Osteoblast (primary cell): ENCODE measurements at regions not wholly inside any gene's neighbourhood (a gene's known extent, or its start where the extent isn't known, plus 50 kb on each side); places are given as distances from the start of the nearest gene placed in this dataset.

Experiments used
- DNase-seq: peaks from one replicate; pipeline ENCODE4 v3.0.0; 2011; ENCODE audit warnings: low spot score, mixed read lengths; ENCODE audit not compliant: insufficient read length; ENCODE audit errors: missing footprints
- H2AFZ ChIP-seq: 2 replicates; pipeline ENCODE4 v1.6.0; 2011; ENCODE audit warnings: mild to moderate bottlenecking, low read length
- H3K27ac ChIP-seq: 2 replicates; pipeline ENCODE4 v1.5.1; 2011; ENCODE audit warnings: mild to moderate bottlenecking, low read depth, low read length, moderate library complexity
- H3K27me3 ChIP-seq: 2 replicates; pipeline ENCODE4 v1.6.0; 2012; ENCODE audit warnings: mild to moderate bottlenecking, control low read depth, inconsistent platforms, low read length, moderate library complexity; ENCODE audit not compliant: insufficient read depth
- H3K36me3 ChIP-seq: 2 replicates; pipeline ENCODE4 v1.5.1; 2011; ENCODE audit warnings: mild to moderate bottlenecking, low read length, control low read depth, moderate library complexity; ENCODE audit not compliant: insufficient read depth
- H3K4me1 ChIP-seq: 2 replicates; pipeline ENCODE4 v1.5.1; 2011; ENCODE audit warnings: mild to moderate bottlenecking, low read length, control low read depth, moderate library complexity; ENCODE audit not compliant: insufficient read depth
- H3K4me2 ChIP-seq: 2 replicates; pipeline ENCODE4 v1.6.0; 2011; ENCODE audit warnings: mild to moderate bottlenecking, low read length; ENCODE audit not compliant: insufficient read depth
- H3K4me3 ChIP-seq: fragments of 200-600 bp; sonication (generic); 3 replicates; pipeline ENCODE4 v1.5.1; 2012; ENCODE audit warnings: mild to moderate bottlenecking, low read length, inconsistent platforms; ENCODE audit not compliant: insufficient read depth
- H3K79me2 ChIP-seq: 2 replicates; pipeline ENCODE4 v1.6.0; 2012; ENCODE audit warnings: mild to moderate bottlenecking, low read length, control low read depth, inconsistent platforms; ENCODE audit not compliant: insufficient read depth
- H3K9me3 ChIP-seq: 2 replicates; pipeline ENCODE4 v1.5.1; 2011; ENCODE audit warnings: low read depth, low read length, control low read depth
- H4K20me1 ChIP-seq: 2 replicates; pipeline ENCODE4 v1.6.0; 2012; ENCODE audit warnings: mild to moderate bottlenecking, low read length, control low read depth; ENCODE audit not compliant: insufficient read depth
- TF ChIP-seq, protein P1 (sequence below): IDR thresholded peaks from 2 replicates; pipeline ENCODE4 v1.5.1; 2011; ENCODE audit warnings: mild to moderate bottlenecking, low read depth, low read length, moderate library complexity; ENCODE audit errors: extremely low read depth

DNA sequence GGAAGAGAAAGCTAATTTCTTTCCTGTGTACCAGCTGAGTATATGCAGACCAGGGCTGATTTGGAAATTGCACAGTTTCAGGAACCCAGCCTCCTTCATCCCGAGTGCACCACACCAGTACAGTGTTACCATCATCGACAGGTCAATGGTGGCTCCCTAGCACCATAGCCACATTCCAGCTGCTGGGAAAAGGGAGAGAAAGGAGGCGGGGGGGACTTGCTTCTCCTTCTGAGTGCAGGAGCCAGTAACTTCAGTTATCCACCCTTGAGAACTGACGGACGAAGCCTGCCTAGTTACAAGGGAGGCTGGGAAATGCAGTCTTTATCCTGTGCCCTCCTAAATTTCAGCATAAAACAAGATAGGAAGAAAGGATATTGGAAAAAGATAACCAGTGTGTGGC lies 129.7 kb upstream of the PRICKLE2 start:
- H2AFZ ChIP-seq = peak overlapping the region; percentile 73
- DNase-seq = no peak
- no peak overlapping the region for H3K4me3 ChIP-seq
- TF ChIP-seq, protein P1, sequence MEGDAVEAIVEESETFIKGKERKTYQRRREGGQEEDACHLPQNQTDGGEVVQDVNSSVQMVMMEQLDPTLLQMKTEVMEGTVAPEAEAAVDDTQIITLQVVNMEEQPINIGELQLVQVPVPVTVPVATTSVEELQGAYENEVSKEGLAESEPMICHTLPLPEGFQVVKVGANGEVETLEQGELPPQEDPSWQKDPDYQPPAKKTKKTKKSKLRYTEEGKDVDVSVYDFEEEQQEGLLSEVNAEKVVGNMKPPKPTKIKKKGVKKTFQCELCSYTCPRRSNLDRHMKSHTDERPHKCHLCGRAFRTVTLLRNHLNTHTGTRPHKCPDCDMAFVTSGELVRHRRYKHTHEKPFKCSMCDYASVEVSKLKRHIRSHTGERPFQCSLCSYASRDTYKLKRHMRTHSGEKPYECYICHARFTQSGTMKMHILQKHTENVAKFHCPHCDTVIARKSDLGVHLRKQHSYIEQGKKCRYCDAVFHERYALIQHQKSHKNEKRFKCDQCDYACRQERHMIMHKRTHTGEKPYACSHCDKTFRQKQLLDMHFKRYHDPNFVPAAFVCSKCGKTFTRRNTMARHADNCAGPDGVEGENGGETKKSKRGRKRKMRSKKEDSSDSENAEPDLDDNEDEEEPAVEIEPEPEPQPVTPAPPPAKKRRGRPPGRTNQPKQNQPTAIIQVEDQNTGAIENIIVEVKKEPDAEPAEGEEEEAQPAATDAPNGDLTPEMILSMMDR = no peak
- no peaks in the 10 kb centered on the region for H3K9me3 ChIP-seq
- peaks cover 33% of the 10 kb centered on the region for H3K4me1 ChIP-seq
- no peaks in the 10 kb centered on the region for H3K27me3 ChIP-seq
- no peaks in the 10 kb centered on the region for H4K20me1 ChIP-seq
- no peak overlapping the region for H3K4me2 ChIP-seq
- H3K79me2 ChIP-seq = no peaks in the 10 kb centered on the region
- H3K27ac ChIP-seq = no peak overlapping the region
- no peaks in the 10 kb centered on the region for H3K36me3 ChIP-seq

DNA sequence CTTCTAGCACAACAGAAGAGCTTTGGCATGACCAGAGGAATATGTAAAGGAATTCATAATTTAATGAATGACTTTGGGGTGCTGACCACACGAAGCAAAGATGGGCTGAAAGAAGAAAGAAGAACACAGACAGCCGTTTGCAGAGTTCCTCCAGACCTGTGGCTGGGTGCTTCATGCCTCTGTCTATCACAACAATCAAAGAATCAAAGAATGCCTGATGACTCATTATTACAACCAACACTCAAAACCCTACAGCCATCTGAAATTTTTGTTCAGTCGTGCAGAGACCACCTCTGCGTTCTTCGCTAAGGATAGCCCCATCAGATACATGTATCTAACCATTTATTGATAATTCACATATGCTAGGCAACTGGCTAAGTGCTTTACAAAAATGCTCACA lies 129.0 kb upstream of the PRICKLE2 start:
- no peak for DNase-seq
- Histone ChIP-seq H3K4me1 (peaks cover 33% of the 10 kb centered on the region), H2AFZ (no peak overlapping the region), H3K9me3 (no peaks in the 10 kb centered on the region), H3K27ac (no peak overlapping the region), H3K4me2 (no peak overlapping the region), H3K36me3 (no peaks in the 10 kb centered on the region), H3K79me2 (no peaks in the 10 kb centered on the region), H3K4me3 (no peak overlapping the region), H3K27me3 (no peaks in the 10 kb centered on the region), H4K20me1 (no peaks in the 10 kb centered on the region)
- TF ChIP-seq, protein P1 = no peak

DNA sequence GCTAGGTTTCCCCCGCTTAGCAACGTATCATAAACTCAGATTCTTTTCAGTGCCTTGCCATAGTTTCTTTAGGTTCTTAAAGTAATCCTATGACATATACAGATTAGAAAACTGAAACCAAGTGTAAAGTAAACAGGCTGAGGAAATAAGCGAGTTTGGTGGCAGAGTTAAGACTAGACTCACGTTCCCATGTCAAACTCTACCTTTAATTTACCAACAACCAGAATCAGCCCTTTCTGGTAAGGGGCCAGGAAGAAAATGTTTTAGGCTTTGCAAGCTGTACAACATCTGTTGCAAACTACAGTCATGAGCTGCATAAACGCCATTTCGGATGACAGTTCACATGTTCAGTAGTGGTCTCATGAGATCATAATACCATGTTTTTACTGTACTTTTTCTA lies 128.0 kb upstream of the PRICKLE2 start:
- peak overlapping the region; percentile 50 for H3K4me2 ChIP-seq
- no peaks in the 10 kb centered on the region for H3K9me3 ChIP-seq
- H3K79me2 ChIP-seq = no peaks in the 10 kb centered on the region
- no peak for DNase-seq
- H3K27ac ChIP-seq = peak overlapping the region; percentile 26
- H3K4me1 ChIP-seq = peaks cover 33% of the 10 kb centered on the region
- no peak overlapping the region for H3K4me3 ChIP-seq
- H3K36me3 ChIP-seq = no peaks in the 10 kb centered on the region
- H3K27me3 ChIP-seq = no peaks in the 10 kb centered on the region
- H2AFZ ChIP-seq = peak overlapping the region; percentile 67
- no peaks in the 10 kb centered on the region for H4K20me1 ChIP-seq
- TF ChIP-seq, protein P1 = no peak

DNA sequence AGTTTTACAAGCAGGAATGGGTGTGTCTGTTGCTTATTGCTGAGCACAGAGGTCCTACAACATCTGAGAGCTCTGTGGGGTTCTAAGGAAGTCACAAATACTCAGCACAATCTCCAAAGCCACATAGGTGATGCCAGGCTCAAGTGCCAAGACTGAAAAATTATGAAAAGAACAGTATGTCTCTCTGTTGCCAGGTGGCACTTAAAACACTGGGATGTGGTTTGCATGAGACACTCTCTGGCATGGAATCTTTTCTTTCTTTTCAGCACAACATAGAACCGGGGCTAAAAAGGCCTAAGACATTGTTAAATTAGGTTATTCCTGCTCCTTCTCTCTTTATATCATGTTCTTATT lies 127.3 kb upstream of the PRICKLE2 start:
- Histone ChIP-seq H3K4me1 (peaks cover 33% of the 10 kb centered on the region), H3K4me2 (peak overlapping the region; percentile 50), H2AFZ (peak overlapping the region; percentile 39), H3K36me3 (no peaks in the 10 kb centered on the region), H3K9me3 (no peaks in the 10 kb centered on the region), H3K27ac (peak overlapping the region; percentile 31), H3K4me3 (no peak overlapping the region), H3K27me3 (no peaks in the 10 kb centered on the region), H3K79me2 (no peaks in the 10 kb centered on the region), H4K20me1 (no peaks in the 10 kb centered on the region)
- TF ChIP-seq, protein P1 = no peak
- no peak for DNase-seq
